CD4-positive, alpha-beta T cell treated with Interleukin-15 for 1 hour (primary cell): ENCODE measurements at regions not wholly inside any gene's neighbourhood (a gene's known extent, or its start where the extent isn't known, plus 50 kb on each side); places are given as distances from the start of the nearest gene placed in this dataset.

ENCODE experiments used
- DNase-seq: peaks from one replicate; pipeline ENCODE4 v3.0.0-alpha.2; 2020

DNA sequence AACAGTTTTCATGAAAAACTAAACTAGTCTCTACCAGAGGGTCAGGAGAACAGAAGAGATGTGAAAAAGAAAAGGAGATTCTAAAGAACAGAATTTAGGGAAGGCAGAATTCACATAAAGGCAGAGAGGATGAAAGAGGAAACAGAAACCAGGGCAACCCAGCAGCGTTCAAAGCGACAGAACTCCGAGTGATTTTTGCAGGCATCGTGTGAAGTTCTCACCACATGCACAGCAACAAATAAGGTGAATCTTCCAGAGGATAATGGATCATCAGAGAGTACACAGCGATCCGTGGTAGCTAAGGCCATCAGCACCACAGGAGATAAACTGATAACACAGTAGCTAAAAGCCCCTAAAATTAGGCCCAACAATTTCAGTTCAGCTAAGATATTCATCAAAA, 250.8 kb upstream of the THBS1 start:
- no peak for DNase-seq

DNA sequence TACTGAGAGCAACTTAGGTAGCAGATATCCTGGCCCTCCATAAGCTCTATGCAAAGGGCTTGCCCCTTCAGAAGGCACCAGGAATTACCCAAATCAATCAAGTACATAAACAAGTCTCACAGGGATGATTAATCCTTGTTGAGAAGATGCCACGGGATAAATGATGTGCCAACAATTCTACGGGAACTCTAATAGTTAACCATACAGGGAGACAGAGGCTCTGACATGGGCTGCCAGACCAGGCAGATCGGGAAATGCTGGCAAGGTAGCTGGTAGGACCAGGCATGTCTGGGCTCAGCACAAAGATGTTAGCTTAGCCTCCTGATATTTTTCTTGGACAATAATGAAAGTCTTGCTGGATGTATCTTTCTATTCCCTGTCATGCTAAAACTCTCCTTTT, 249.3 kb upstream of the THBS1 start:
- no peak for DNase-seq

DNA sequence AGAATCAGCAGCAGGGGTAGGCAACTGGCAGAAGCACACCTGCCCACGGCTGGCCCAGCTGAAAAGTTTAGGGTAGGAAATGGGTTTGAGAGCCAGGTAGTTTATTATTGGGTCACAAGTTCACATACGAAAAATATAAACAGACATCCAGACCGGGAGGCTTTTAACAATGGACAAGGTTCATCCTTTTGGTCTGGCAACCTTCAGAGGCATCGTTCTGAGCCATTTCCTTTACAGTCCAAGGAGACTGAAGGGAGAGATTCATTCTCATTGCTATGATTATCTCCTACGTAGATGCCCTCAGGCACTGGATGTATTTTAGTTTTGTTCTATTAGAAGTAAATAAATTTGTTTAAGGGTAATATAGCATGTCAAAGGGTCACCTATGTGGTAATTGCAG, 248.0 kb upstream of the THBS1 start:
- no peak for DNase-seq

DNA sequence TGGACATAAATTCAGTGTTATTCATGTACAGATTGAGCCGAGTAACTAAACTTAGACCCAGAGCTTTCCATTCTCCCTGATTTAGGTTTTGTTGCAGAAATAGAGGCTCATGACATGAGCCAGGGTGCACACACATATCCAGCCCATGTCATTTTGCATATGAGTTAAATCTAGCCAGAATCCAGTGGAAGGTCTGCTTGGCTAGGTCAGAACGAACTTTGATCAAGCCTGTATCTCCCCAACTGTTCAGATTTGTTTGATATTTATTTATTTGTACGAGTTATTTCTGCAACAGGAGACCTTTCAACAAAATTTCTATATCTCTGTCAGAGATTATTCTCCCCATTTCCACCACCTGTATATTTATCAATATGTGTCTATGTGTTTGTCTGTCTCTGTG, 247.5 kb upstream of the THBS1 start:
- no peak for DNase-seq

DNA sequence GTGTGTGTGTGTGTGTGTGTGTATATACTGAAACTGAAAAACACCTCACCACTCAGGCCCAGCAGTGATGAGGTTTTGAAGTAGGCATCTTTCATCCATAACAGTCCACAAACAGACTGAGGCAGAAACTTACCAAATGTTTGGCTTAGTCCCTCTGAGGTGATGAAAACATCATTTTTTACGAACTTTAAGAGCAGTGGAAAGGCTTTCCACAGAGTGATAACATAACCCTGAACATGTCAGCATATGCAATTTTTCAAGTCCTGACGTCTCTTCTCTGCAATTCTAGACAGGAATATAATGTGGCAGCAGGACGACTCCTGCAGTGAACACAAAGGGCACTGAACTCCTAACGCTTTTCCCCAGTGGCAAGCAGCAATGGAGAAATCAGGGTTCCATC, 247.0 kb upstream of the THBS1 start:
- DNase-seq, result no peak

DNA sequence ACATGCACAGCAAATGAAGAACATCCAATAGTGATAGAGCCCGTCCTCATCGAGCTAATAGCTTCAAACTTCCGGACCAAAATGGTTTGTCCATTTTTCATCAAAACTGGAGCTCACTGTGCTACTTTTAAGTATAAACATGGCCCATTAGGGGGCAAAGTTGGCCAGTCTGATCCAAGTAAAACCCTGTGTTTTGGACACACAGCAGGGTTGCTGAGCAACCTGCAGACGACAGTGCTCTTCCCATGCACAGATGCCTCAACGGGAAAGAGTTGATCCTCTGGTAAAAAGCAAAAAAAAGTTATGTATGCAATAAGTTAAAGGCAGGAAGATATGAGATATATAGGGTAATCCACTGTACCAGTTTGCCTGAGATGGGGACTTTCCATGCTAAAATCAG, 244.0 kb upstream of the THBS1 start:
- DNase-seq, result no peak

DNA sequence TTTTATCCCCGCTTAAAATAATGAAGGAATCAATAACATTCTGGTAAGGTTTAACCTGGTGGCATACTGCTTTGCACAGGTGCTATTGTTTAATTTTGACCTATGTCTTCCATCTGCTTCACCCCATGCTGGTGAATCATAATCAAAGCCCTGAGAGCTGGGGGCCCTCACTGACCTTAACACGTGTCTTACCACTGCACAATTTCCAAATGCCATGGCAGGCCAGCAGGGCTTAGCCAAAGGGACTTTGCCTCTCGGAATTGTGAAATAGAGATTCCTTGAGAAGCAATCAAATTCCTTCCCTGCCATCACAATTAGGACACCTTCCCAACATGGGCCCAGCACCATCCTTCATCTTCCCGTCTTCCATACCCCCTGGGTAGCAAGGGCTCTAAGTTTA, 242.6 kb upstream of the THBS1 start:
- no peak for DNase-seq

DNA sequence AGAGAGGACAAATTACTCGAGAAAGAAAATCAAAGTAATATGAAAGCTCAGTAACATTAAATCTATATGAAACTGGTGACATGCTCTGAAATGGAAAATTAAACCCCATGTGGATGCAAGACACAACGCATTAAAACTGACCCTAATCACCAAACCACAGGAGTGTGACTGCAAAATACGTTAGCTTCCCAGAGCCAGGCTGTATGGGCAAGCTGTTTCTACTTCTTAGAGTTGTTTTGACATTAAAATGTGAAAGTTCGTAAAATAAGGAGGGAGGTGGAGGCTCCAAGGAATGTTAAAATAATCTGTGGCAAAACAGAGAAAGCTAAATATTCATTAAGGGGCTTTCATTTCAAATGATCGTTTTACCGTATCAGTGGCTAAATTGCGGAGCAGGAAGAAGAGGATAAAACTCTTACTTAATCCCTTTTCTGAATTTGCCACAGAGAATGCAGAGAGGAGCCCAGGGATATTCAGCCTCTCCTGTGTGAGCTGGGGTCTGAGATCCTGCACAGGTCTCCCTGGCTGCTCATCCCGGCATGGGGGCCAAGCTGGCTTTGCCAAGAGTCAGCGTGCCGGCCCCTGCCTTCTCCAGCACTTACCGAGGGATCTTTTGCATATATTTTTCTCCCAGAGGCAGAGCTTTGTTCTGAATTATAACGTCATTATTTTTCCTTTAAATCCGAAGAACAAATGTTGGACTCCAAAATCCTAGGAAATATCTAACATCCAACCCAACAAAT, 239.8 kb upstream of the THBS1 start:
- no peak for DNase-seq

DNA sequence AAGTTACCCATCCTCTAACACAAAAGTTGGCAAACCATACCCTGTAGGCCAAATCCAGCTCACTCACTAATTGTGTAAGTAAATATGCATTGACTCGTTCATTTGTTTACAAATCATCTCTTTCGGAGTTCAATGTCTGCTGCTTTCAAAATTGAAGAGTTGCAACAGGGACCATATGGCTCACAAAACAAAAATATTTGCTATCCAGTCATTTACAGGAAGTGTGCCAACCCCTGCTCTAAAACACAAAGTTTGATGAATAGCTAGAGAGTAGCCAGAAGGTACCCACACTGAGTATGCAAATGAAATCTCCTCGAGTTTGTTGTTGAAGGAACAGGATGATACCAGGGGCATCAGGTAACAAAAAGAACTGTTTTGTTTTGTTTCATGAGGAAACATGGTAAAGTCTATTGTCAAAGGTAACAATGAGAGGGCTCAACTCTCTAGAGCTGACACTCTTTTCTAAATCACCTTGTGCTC, 236.2 kb upstream of the THBS1 start:
- DNase-seq, result no peak

DNA sequence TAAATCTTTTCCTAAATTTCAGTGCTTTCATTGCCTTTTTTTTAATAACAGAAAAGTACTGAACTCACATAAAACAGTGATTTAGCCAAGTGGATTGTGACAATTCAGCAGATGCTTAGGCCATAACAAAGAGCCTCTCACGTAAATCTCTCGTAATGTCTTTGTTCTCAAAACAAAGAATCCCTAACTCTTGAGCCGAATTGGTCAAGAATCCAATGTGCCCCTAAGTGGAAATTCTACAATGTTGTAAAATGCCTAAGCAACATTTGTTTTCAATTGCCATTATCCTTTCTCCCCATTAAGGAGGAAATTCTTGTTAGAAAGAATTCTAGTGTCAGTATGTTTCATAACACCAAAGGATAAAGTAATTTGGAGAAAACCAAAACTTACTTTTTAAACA, 235.7 kb upstream of the THBS1 start:
- no peak for DNase-seq

DNA sequence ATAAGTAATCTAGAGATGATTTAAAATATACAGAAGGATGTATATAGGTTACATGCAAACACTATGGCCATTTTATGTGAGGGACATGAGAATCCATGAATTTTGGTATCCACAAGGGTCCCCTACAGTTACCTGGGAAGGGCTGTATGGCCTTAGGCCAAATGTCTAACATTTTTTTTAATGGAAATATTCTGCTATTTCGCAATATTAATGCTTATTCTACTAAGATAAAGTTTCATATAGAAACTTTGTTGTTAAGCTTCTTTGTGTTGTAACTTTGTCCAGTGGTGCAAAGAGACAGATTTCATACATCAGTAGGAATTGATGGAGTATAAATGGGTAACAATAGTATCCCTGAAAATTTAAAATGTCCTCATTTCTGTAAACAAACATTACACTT, 233.4 kb upstream of the THBS1 start:
- DNase-seq, result no peak

DNA sequence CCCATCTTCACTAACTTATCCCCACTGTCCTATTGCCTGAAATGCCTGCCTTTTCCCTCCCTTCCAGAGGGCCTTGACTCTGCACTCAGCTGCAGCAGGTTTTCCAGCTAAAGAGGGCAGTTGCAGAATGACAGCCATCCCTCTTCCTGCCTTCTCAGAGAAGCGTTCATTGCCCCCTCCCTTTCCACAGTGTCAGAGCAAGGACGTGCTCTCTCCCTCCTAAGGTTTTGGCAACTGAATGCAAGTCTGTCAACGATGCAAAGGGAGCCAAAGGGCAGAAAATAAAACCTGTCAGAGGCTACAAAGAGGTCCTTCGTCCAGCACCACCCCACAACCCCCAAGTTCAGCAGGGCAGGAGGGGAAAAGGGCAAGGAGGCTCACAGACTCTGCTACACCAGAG, 230.1 kb upstream of the THBS1 start:
- DNase-seq, result no peak

DNA sequence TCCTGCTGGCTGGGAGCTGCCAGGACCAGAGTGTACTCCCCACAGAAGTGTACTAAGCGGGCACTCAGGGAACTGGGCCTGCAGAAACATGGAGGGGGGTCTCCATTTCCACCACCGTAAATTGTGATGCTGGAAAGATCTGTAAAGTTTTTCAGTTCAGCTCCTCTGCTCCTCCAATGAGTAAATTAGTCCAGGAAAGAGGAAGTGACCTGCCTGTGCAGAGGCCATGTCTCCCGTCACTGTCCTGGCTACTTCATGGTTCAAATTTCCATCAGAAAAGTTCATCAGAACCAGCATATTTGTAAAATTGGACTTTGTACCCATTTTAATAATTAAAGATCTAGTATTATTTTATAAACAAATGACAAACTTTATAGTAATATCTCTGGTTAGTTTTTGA, 226.7 kb upstream of the THBS1 start:
- no peak for DNase-seq

DNA sequence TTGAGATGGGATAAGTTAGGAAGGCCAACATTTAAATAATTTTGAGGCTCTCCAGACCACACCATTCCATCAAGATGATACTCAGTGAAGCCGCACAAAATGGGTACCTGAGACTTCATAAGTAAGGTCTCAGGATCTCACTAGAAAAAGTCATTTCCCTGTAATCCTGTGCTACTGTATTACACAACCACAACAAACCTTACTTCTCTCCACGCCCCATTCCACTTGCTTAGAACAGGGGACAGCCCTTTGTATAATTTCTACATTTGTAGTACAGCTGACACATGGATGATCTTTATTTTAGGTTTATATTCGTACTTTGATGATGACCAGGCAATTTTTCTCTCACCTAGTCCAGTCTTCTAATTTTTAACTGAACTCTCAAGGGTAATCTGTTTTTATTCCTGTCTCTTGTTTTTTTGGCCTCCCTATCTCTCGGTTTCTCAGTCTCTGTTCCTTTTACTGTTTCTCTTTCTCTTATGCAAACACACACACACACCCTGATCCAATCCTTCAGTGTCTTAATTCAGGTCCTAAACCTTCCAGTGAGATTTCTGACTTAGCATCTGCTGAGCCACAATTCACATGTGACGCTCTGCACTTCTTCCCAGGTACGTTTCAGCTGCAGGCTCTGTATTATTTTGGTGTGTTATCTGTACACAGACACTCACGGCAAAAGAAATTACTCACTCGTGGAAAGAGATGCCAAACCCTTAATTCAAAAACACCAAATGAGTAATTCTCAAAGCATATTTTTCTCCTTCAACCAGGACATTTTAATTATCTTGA, 223.2 kb upstream of the THBS1 start:
- DNase-seq, result no peak

DNA sequence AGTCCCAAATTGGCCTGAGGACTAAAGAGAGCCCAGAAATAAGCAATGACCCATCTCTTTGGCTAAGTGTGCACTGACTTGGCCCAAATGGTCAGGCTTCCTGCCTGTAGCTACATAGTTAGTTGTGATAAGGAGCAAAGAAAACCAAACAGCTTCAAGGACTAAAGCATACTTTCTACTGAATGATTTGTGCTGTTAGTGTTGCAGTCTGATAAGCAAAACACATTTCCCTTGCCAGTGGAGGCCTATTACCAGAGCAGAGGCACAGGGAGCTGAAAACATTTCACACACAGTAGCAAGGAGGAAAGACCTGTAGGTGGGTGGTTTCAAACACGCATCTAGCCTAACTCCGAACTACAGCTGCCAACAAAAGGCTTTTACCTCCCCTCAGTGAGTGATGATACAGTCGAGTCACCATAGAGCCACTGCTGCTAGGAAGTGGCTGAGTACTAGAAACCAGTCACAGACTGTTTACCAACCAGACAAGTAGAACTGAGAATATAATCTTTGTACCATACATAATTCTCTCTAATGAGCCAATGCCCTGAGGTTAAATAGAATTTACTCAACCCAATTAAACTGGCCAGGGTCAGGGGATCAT, 222.3 kb upstream of the THBS1 start:
- DNase-seq, result no peak

DNA sequence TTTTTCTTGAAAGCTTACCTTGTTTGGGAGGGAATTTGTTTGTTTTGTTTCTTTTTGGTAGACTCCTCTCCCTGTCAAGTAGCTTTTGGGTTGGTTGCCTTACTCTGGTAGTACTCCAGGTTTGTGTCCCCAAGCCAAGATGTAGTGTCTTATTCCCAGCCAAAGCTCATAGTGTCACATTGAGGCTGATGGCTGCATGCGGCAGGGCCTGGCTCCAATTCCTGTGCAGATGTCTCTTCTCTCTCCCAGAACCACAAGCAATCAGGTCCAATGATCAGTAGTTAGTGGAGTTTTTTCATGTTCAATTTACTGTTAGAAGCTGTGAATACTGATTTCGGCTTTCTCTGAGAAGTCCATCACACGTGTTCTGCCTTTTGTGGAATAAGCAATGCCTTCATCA, 221.1 kb upstream of the THBS1 start:
- no peak for DNase-seq

DNA sequence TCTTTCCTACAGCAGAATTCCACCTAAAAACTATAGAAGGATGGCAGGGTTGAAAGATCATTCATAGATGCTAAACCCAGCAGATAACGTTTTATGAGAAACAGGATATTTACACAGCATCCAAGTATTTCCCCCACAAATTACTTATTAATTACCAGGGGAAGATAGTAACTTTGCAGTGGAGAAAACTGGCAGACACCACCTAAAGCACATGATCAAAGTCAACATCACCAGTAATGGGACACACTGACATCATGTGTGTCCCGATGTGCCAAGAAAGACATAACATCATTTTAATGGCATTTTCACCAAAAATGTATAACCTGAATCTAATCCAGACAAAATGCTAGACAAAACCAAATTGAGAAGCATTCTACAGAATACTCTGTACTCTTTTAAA, 220.4 kb upstream of the THBS1 start:
- DNase-seq, result no peak

DNA sequence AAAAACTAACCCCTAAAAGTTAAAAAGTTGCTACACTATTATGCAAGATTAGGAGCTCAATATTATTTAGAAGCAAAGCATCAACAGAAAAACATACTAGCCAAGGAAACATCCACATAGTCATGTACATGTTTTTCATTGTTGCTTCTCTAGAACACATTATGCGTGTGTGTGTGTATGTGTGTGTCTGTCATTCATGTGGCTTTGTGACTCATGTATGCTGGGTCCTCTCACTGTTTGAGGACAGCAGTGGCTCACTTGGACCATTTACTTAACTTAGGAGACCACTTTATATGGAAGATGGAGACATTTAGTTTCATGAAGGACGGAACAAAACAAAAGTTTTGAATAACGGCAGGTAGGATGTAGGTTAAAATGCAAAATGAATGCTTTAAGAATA, 219.4 kb upstream of the THBS1 start:
- DNase-seq, result no peak

DNA sequence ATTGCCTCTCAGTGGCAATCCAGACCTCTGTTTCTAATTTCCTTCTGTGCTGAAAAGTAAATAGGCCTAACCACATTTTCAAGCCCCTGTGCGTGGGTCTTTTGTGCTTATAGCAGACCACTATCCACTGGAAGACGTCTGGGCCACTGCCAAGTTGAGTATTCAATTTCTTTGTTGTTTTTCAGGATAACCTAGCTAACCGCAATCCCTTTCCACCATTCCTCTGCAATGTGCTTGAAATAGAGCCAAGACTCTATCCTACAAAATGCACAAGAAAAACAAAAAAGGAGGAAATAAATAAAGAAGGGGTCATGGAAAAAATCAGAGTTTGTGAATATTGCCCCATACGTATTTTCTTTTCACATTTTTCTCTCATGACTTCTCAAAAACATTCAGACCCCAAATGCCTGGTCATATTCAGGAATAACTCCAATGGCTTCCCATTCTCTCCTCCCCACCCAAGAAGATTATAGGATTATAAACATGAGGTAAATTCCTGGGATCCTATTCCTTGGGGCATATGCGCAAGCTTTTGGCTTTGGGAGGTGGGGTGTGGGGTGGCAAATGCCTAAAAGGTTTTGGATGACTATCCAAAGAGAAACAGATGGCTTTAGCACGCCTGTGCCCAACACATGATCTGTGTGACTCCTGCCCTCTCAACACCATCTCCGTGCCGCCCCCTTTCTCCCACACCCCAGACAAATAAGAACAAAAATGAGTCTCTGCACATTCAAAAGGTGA, 217.9 kb upstream of the THBS1 start:
- DNase-seq, result no peak

DNA sequence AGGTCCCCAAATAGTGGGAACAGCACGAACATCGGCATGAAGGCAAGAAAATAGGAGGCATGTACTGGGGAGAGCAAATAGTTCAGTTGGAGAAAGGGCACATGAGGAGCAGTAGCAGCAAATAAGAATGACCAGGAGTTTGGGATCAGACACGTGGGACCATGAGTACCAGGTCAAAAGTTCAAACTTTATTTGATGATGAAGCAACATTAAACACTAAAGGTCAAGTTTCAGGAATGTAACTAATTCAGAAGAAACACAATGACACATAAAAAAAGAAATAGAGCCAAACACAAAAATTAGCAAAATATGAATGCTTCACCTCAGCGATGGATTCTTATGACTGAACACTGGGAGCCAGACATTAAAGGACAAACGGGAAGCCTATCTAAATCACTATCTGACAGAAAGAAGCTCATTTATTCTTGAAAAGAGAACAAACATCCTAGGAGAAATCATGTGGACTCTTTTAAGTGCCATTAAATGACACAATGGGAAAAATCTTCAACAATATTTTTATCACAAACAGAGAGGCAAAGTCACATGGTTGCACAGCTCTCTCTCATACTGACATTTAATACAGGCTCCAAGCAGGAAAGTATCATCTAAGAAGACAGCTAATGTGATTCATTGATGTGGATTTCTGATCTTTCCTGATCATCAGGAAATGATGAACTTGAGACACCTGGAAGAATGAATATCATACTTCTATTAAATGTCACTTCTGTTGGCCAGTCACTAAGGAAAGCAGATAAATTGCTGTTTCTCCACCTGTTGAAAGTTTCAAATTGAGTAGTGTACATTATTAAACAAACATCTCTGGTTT, 216.9 kb upstream of the THBS1 start:
- DNase-seq, result no peak

DNA sequence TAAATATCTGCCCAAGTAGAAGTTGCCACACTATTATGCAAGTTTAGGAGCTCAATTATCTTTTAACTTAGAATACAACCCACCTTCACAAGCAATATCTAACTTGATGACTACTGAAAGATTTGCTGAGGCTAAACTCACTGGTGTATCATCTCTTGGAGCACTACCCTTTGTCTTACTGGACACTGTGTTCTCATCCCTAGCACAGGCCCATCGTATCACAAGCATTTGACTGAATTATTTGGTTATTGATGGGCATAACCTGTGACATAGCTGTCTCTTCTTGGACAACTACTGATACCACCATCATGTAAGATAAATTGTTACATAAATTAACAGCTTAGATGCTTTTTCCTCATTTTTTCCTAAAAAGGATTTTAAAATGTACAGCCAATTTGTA, 216.2 kb upstream of the THBS1 start:
- DNase-seq, result no peak

DNA sequence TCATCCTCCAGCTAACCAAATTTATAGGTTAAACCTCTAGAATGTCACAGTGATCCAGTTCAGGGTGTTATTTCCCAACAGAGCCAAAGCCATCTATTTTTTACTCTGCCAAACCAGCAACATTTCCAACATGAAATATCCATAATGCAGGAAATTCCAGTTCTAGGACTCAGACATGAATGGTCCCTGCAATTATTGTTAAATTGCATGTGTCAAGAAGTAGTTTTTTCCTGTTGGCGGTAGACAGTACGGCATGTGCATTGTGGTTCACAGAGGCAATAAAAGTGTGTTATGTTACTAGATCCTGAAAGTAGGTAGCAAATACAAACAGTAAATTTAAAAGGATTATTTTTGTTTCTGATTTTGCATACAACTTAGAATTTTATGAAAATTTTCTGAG, 215.7 kb upstream of the THBS1 start:
- no peak for DNase-seq

DNA sequence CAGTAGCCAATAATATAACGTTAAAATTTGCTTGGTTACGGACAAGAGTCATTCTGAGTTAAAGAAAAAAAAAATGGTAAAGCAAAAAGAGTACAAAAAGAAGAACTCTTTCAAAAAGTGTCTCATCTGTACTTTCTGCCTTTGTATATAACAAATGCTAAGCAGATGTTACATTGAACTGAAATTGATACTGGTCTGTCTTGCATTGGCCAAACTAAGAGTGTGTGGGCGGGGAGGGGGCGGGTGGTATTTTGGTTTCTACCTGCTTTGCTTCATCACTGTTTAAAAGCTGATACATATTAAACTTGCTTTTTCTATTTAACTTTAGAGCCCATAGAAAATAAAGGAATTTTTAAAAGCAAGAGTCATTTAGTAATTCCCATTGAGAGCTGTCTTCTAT, 215.0 kb upstream of the THBS1 start:
- DNase-seq, result no peak
